SK-N-SH (cell line): ENCODE measurements at regions not wholly inside any gene's neighbourhood (a gene's known extent, or its start where the extent isn't known, plus 50 kb on each side); places are given as distances from the start of the nearest gene placed in this dataset.

Source experiments
- CTCF ChIP-seq: fragments of 200-600 bp; sonication (generic); IDR thresholded peaks from 2 replicates; pipeline ENCODE4 v1.6.1; 2017; ENCODE audit warnings: antibody characterized with exemption, mild to moderate bottlenecking, moderate library complexity
- GABPA ChIP-seq: IDR thresholded peaks from 2 replicates; pipeline ENCODE4 v1.4.0; 2012; ENCODE audit warnings: low read depth, mild to moderate bottlenecking
- NFIC ChIP-seq: IDR thresholded peaks from 2 replicates; pipeline ENCODE4 v1.4.0; 2012; ENCODE audit warnings: borderline replicate concordance
- TAF1 ChIP-seq: IDR thresholded peaks from 2 replicates; pipeline ENCODE4 v1.6.1; 2012; ENCODE audit warnings: low read depth, mild to moderate bottlenecking, low read length, moderate library complexity, borderline replicate concordance
- TEAD4 ChIP-seq: IDR thresholded peaks from 2 replicates; pipeline ENCODE4 v1.4.0; 2012; ENCODE audit warnings: mild to moderate bottlenecking, borderline replicate concordance; ENCODE audit not compliant: insufficient read depth

- TF ChIP-seq TEAD4 (no peak), TAF1 (no peak), NFIC (no peak), CTCF (no peak), GABPA (no peak)
Measured at GRCh38 chr4:178423366-178423765, 981.1 kb upstream of the AGA start.
